ENCODE measurements at regions not wholly inside any gene's neighbourhood (a gene's known extent, or its start where the extent isn't known, plus 50 kb on each side); places are given as distances from the start of the nearest gene placed in this dataset.
"Not testable (repeated sequence)": the region's sequence is repeated elsewhere in the genome, so short reads cannot be mapped to it uniquely, and the experiment has no call there.

DNA sequence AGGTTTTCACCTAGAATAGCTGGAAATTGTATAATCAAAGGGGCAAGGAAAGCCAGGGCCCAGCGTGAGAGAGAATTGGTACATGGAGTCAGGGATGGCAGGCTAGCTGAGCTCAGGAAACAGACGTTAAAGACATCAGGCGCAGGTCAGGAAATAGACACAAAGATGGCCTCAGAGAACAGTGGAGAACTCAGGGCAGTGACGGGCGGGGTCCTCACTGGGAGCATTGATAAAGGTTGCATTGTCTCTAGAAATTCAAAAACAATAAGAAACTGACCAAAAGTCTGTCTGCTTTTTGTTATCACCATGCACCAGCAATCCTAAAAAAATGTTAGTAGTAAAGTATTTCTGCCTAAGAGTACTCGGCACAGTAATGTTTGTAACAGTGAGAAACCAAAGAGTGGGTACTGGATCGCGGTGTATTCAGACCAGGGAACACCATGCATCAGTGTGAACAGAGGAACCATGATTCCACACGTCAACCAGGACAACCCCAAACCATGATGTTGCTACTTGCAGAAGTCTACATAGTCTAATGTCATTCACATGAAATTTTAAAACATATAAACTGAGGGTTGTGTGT, 81.9 kb upstream of the AUTS2 start:
- no peak for DNase-seq (ENCODE audit: low spot score)

DNA sequence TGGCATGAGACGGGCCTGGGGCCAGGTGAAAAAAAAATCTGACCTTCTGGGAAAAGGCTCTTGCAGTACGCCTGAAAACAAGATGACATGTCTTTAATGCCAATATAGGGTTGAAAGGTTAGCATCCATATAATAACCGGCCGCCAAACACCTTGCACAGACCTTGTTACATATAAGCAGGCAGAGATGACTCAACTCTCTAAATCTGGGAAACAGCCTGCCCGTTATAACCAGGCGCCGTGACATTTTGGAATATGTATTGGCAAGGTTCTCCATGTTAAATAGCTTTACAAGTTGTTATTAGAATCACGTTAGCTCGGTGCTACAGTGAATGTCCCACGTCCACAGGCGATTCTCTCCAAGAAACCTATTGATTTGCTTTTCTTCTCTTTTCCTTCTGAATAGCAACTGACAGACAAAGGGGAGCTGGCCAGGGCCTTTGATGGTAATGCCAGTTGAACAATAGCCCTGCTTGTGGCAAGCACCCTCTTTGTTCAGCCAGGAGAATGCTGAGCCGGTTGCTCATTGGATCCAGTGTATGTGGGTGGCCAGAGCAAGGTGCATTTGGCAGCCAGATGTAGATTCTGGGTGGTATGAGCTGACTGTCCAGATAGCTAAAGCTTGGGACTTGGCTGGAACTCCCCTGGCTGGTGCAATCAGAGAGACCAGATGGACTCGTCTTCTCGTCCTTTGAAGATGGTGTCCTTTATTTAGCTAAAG, 80.1 kb upstream of the AUTS2 start:
- no peak for DNase-seq (ENCODE audit: low spot score)

DNA sequence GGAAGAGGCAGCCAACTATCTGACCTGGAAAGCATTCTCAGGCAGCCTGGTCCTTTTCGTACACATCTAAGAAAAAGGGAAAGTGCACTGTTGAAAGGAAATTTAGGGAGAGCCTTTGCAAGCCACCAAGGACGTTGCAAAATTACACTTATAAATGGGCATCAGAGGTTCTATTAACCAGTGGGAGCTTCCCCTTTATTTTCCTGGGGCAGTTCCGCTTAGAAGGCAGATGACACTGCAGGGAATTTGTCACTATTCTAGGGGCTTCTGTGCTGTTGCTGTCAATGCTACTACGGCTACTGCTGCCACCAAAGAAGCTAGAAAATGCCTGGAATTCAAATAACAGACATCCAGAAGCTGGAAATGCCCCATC, 79.6 kb upstream of the AUTS2 start:
- DNase-seq (ENCODE audit: low spot score): no peak

DNA sequence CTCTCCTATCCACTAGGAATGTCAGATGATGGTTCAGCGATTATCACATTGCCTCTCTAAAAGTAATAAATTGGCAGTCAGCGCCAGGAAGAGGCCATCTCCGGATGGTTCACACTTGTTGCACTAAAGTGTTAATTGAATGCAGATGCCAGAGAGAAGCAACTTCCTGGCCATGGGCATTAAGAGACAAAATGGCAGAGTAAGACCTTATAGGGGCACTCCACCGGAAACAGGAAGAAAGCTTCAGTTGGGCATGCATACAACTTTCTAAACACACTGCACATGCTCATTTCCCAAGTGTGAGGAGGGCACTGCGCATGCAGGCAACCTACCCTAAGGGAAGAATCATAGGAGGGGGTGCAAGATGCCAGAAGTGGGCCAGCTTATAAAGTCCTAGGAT, 71.7 kb upstream of the AUTS2 start:
- DNase-seq (ENCODE audit: low spot score): no peak

DNA sequence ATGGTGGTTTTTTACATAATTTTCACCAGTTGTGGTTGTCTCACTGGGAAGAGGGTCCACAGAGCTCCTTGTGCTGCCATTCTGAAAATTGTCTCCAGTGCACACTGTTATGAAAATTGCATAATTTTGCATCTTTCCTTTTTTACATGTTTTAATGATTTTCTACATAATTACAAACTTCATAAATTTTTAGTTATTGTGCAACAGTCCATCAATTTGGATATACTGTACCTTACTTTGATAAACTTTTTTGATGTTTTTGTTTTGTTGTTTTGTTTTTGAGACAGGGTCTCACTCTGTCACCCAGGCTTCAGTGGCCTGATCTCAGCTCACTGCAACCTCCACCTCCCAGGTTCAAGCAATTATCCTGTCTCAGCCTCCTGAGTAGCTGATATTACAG, 70.6 kb upstream of the AUTS2 start:
- no peak for DNase-seq (ENCODE audit: low spot score)

DNA sequence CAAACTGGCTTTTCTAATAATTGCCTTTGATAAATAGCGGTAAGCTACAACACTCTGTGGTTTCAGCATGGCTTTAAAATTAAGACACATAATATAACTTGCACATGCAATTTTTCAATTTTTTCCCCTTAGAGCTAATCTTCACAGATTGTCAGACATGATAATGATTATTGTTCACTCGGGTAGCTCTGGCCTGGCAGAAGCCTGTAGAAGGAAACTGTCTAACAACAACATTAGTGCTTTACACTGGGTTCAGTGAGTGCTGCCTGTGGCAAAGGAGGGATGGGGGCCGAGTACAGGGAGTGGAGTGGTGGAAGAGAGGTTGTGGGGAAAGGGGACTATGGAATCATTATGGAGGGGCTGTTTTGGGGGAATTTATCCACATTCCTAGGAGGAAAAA, 67.2 kb upstream of the AUTS2 start:
- DNase-seq (ENCODE audit: low spot score): no peak

DNA sequence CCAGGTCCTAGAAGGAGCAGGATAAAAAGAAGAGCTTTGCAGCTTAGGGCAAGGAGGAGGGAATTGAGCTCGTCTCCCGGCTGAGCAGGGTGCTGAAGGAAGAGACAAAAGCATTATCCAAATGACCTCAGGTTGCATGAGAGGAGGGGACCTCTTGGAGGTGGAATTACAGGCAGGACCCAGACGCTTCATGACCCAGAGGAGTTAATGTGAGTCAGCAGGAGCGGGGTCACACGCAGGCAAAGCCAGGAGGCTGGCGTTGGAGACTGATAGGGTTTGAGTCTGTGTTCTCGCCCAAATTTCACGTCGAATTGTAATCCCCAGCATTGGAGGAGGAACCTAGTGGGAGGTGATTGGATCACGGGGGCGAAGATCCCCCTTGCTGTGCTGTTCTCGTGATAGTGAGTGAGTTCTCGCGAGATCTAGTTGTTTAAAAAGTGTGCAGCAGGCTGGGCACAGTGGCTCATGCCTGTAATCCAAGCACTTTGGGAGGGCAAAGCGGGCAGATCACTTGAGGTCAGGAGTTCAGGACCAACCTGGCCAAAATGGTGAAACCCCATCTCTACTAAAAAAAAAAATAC, 63.7 kb upstream of the AUTS2 start:
- no peak for DNase-seq (ENCODE audit: low spot score)

DNA sequence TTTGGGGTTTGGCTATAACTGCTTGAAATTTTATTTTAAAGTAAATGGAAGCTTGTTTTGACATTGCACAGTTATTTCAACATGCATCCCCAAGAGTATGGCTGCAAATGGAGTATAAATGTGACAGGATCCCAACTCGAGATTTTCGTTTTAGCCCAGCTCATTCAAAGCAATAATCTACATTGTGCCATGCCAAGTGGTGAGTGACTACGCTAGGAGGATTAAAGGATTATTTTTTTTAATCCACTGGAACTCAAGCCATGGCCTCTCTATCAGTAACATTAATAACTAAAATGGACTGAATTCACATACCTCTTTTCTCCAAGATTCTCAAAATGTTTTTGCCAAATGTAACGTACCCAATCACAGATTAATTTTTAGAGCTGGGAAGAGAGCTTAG, 60.6 kb upstream of the AUTS2 start:
- no peak for DNase-seq (ENCODE audit: low spot score)

DNA sequence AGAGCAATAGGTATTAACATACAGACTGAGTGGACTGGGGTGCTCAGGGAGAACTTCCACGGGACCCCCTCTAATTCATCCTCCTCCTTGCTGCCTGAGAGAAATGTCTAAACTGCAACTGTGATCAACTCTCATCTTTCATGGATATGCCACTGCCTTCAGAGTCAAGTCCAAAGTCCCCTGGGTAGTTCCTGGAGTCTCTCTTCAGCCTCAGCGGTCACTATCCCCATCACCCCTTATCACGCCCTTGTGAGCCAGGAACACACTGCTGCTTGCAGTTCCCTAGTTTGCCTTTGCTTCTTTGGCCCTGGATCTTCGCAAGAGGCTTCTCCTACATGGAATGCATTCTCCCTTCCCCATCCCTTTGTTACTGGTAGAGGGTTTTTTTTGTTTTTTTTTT, 58.7 kb upstream of the AUTS2 start:
- DNase-seq (ENCODE audit: low spot score): no peak

DNA sequence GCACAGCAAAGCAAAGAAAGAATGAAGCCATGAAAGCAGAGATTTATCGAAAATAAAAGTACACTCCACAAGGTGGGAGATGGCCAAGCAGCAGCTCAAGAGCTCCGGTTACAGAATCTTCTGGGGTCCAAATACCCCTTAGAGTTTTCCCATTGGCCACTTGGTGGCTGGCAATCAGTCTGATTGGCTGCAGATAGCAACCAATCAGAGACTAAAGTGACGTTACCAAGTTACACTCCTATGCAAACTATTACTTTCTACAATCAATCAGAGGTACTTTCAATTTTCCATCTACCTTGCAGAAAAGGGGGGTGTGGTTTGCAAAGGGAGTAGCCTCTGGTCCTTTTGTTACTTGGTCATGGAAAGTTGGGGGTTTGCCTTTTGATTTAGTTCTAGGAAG, 58.0 kb upstream of the AUTS2 start:
- no peak for DNase-seq (ENCODE audit: low spot score)

DNA sequence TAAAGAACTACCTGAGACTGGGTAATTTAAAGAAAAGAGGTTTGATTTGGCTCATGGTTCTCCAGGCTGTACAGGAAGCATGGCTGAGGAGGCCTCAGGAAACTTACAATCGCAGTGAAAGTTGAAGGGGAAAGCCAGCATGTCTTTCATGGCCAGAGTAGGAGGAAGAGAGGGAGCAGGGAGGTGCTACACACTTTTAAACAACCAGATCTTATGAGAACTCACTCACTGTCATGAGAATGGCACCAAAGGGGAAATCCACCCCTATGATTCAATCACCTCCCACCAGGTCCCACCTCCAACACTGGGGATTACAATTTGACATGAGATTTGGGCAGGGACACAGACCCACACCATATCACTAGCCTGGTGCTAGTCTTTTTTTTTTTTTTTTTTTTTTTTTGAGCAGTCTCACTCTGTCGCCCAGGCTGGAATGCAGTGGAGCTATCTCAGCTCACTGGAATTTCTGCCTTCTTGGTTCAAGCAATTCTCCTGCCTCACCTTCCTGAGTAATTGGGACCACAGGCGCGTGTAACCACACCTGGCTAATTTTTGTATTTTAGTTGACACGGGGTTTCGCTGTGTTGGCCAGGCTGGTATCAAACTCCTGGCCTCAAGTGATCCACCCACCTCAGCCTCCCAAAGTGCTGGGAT, 56.4 kb upstream of the AUTS2 start:
- DNase-seq (ENCODE audit: low spot score): not testable (repeated sequence)

DNA sequence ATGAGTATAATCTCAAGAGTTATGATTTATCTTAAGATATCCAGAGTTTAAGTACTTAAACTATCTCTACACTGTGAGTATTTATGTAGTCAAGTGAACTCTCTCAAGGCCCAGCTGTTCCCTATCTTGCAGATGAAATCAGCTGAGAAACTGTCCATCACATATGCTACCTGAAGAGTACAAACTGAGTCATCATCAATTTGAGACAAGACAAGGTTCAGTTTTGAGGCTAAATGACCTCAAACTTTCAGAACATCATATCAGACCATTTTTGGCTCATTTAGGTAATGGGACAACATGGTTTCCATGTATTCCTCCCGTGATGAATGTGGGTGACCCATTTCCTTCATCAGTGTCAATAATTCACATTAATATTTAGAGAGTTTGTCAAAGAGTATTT, 53.1 kb upstream of the AUTS2 start:
- DNase-seq (ENCODE audit: low spot score): no peak
